ENCODE measurements at regions not wholly inside any gene's neighbourhood (a gene's known extent, or its start where the extent isn't known, plus 50 kb on each side); places are given as distances from the start of the nearest gene placed in this dataset.

- TF ChIP-seq, protein P1, sequence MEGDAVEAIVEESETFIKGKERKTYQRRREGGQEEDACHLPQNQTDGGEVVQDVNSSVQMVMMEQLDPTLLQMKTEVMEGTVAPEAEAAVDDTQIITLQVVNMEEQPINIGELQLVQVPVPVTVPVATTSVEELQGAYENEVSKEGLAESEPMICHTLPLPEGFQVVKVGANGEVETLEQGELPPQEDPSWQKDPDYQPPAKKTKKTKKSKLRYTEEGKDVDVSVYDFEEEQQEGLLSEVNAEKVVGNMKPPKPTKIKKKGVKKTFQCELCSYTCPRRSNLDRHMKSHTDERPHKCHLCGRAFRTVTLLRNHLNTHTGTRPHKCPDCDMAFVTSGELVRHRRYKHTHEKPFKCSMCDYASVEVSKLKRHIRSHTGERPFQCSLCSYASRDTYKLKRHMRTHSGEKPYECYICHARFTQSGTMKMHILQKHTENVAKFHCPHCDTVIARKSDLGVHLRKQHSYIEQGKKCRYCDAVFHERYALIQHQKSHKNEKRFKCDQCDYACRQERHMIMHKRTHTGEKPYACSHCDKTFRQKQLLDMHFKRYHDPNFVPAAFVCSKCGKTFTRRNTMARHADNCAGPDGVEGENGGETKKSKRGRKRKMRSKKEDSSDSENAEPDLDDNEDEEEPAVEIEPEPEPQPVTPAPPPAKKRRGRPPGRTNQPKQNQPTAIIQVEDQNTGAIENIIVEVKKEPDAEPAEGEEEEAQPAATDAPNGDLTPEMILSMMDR (IDR thresholded peaks at IDR 0.05) = no peak
- Histone ChIP-seq H3K4me3 (ENCODE audit: low read depth in 1 of 2, low read length in 1 of 2) (no peak overlapping the region), H3K36me3 (no peaks in the 10 kb centered on the region), H3K9me3 (no peaks in the 10 kb centered on the region), H3K27ac (no peak overlapping the region), H3K4me1 (ENCODE audit: control insufficient read depth in 1 of 2, insufficient read depth in 1 of 2, low read depth in 1 of 2, low read length in 1 of 2) (no peaks in the 10 kb centered on the region), H3K27me3 (no peaks in the 10 kb centered on the region)
These were observed 1192.2 kb downstream of the EFNB2 start for GRCh38 chr13:105343134-105343806.

DNA sequence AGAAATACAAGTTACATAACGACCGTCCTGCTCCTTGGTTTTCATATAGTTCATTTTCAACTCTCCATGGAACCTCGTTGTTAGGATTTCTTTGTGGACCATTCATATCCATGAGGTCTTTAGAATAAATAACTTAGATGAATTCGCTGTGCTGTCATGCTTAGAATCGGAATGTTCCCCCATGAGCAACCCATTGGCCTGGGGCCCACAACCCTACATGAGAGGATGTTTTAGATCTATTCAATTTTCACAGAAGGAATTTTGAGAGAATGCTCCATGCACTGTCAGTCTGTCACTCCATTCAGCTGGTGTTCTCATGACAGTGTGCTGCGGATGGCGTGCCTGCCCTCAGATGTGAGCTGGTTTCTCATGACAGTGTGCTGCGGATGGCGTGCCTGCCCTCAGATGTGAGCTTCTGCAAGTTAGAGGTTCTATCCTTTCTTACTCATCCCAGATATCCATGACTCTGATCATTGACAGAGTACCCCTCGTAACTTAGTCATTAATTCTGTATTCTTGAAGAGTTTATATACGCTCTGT is 1193.1 kb downstream of the EFNB2 start:
- Histone ChIP-seq H3K36me3 (no peaks in the 10 kb centered on the region), H3K27ac (no peak overlapping the region), H3K4me1 (ENCODE audit: control insufficient read depth in 1 of 2, insufficient read depth in 1 of 2, low read depth in 1 of 2, low read length in 1 of 2) (no peaks in the 10 kb centered on the region), H3K27me3 (no peaks in the 10 kb centered on the region), H3K9me3 (no peaks in the 10 kb centered on the region), H3K4me3 (ENCODE audit: low read depth in 1 of 2, low read length in 1 of 2) (no peak overlapping the region)
- TF ChIP-seq, protein P1 (IDR thresholded peaks at IDR 0.05) = no peak

- H3K27me3 ChIP-seq = no peaks in the 10 kb centered on the region
- no peaks in the 10 kb centered on the region for H3K9me3 ChIP-seq
- H3K36me3 ChIP-seq = no peaks in the 10 kb centered on the region
- no peak overlapping the region for H3K4me3 ChIP-seq (ENCODE audit: low read depth in 1 of 2, low read length in 1 of 2)
- TF ChIP-seq, protein P1 (IDR thresholded peaks at IDR 0.05) = no peak
- no peak overlapping the region for H3K27ac ChIP-seq
- no peaks in the 10 kb centered on the region for H3K4me1 ChIP-seq (ENCODE audit: control insufficient read depth in 1 of 2, insufficient read depth in 1 of 2, low read depth in 1 of 2, low read length in 1 of 2)
These were observed 1193.7 kb downstream of the EFNB2 start for GRCh38 chr13:105341758-105342157.

GRCh38 chr13:105341256-105341655 is 1194.2 kb downstream of the EFNB2 start:
- no peak overlapping the region for H3K4me3 ChIP-seq (ENCODE audit: low read depth in 1 of 2, low read length in 1 of 2)
- no peaks in the 10 kb centered on the region for H3K27me3 ChIP-seq
- H3K27ac ChIP-seq = no peak overlapping the region
- no peaks in the 10 kb centered on the region for H3K4me1 ChIP-seq (ENCODE audit: control insufficient read depth in 1 of 2, insufficient read depth in 1 of 2, low read depth in 1 of 2, low read length in 1 of 2)
- no peaks in the 10 kb centered on the region for H3K36me3 ChIP-seq
- no peaks in the 10 kb centered on the region for H3K9me3 ChIP-seq
- TF ChIP-seq, protein P1 (IDR thresholded peaks at IDR 0.05) = no peak

DNA sequence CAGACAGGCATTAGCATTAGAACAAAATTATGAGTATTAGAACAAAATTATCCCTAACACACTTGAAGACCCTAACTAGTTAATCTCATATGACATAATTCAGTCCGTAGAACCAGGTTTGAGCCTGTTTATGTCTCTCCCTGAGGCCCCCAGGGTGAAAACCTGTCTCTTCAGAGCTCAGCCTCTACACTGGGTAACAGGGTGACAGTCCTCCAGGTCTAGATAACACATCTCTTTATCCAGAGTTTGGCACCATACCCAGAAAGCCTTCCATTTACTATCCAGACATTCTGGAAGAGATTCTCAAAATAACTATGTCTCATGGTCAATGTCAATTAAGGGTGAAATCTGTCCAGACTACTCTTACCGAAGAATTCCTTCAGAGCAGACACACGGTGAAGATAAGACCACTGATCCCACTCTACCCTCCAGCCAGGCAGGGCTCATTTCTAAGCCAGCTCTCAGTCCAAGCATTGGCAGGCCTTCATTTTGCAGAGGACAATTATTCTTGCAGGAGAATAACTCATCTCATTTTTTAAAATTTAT is 1195.3 kb downstream of the EFNB2 start:
- Histone ChIP-seq H3K27me3 (no peaks in the 10 kb centered on the region), H3K27ac (no peak overlapping the region), H3K9me3 (no peaks in the 10 kb centered on the region), H3K36me3 (no peaks in the 10 kb centered on the region), H3K4me3 (ENCODE audit: low read depth in 1 of 2, low read length in 1 of 2) (no peak overlapping the region), H3K4me1 (ENCODE audit: control insufficient read depth in 1 of 2, insufficient read depth in 1 of 2, low read depth in 1 of 2, low read length in 1 of 2) (no peaks in the 10 kb centered on the region)
- TF ChIP-seq, protein P1 (IDR thresholded peaks at IDR 0.05) = no peak

Data from neutrophil (primary cell).